SK-N-SH (cell line): ENCODE measurements at regions not wholly inside any gene's neighbourhood (a gene's known extent, or its start where the extent isn't known, plus 50 kb on each side); places are given as distances from the start of the nearest gene placed in this dataset.

Experiments used
- CTCF ChIA-PET: fragments of 300-600, 350-600 bp; formaldehyde crosslinking; extraction: SDS; loops from one replicate; lab custom pipeline; 2021; lab: Yijun Ruan, JAX
- POLR2A ChIA-PET: fragments of 350-600 bp; sonication (Branson Sonifier 250); formaldehyde crosslinking; extraction: SDS; loops from one replicate; lab custom pipeline; 2020; ENCODE audit warnings: antibody characterized with exemption, inconsistent platforms; lab: Yijun Ruan, JAX
- DNase-seq: peaks from one replicate; pipeline ENCODE4 v3.0.0; 2012
- H2AFZ ChIP-seq: fragments of 200-600 bp; sonication (generic); 2 replicates; pipeline ENCODE4 v1.8.1; 2016; ENCODE audit warnings: antibody characterized with exemption, mild to moderate bottlenecking, low read depth
- H3F3A ChIP-seq: fragments of 200-600 bp; sonication (generic); replicated peaks from 2 replicates; pipeline ENCODE3; 2016; ENCODE audit warnings: antibody characterized with exemption, mild to moderate bottlenecking; ENCODE audit not compliant: insufficient read depth
- H3K27ac ChIP-seq, 2 experiments: fragments of 200-500 bp in 1 of 2; fragments of 200-600 bp in 1 of 2; sonication (Bioruptor generic) in 1 of 2; sonication (generic), shearing (Covaris generic) in 1 of 2; 2 replicates each; pipeline versions ENCODE4 v1.5.1 to v1.6.1; 2014 to 2016; ENCODE audit warnings: low read depth in 2 of 2, inconsistent platforms in 1 of 2, low read length in 1 of 2, mild to moderate bottlenecking in 1 of 2, mixed read lengths in 1 of 2
- H3K27me3 ChIP-seq: fragments of 200-600 bp; sonication (generic), shearing (Covaris generic); 2 replicates; pipeline ENCODE4 v1.6.1; 2016; ENCODE audit warnings: mixed run types; ENCODE audit not compliant: insufficient read depth
- H3K36me3 ChIP-seq, 2 experiments: fragments of 200-500 bp in 1 of 2; fragments of 200-600 bp in 1 of 2; sonication (Bioruptor generic) in 1 of 2; sonication (generic) in 1 of 2; replicated peaks in 1 of 2; 2 replicates each; pipeline versions ENCODE3 to v1.5.1; 2014 to 2016; ENCODE audit warnings: low read length in 1 of 2, mild to moderate bottlenecking in 1 of 2; ENCODE audit not compliant: insufficient read depth in 2 of 2, control insufficient read depth in 1 of 2
- H3K4me1 ChIP-seq, 2 experiments: fragments of 200-500 bp in 1 of 2; fragments of 200-600 bp in 1 of 2; sonication (Bioruptor generic) in 1 of 2; sonication (generic), shearing (Covaris generic) in 1 of 2; 2 replicates each; pipeline versions ENCODE4 v1.5.1 to v1.6.1; 2014 to 2016; ENCODE audit warnings: low read depth in 1 of 2, low read length in 1 of 2, mixed run types in 1 of 2; ENCODE audit not compliant: insufficient read depth in 2 of 2, control insufficient read depth in 1 of 2
- H3K4me2 ChIP-seq: fragments of 200-600 bp; sonication (generic), shearing (Covaris generic); 2 replicates; pipeline ENCODE4 v1.6.1; 2017; ENCODE audit warnings: mixed run types
- H3K4me3 ChIP-seq, 2 experiments: fragments of 200-500 bp in 1 of 2; fragments of 200-600 bp in 1 of 2; sonication (Bioruptor generic) in 1 of 2; sonication (generic), shearing (Covaris generic) in 1 of 2; 2 replicates each; pipeline versions ENCODE4 v1.5.1 to v1.8.1; 2014 to 2016; ENCODE audit warnings: low read depth in 2 of 2, inconsistent platforms in 1 of 2, low read length in 1 of 2, mild to moderate bottlenecking in 1 of 2, mixed read lengths in 1 of 2, moderate library complexity in 1 of 2
- H3K79me2 ChIP-seq: fragments of 200-600 bp; sonication (generic); 2 replicates; pipeline ENCODE4 v1.8.1; 2017; ENCODE audit warnings: mild to moderate bottlenecking; ENCODE audit not compliant: insufficient read depth
- H3K9ac ChIP-seq: fragments of 200-600 bp; sonication (generic); 2 replicates; pipeline ENCODE4 v1.6.1; 2017; ENCODE audit warnings: mixed run types
- H3K9me2 ChIP-seq: fragments of 200-600 bp; sonication (generic); 2 replicates; pipeline ENCODE4 v1.6.1; 2017; ENCODE audit warnings: mixed run types
- H3K9me3 ChIP-seq: fragments of 200-600 bp; sonication (generic); 2 replicates; pipeline ENCODE4 v1.6.1; 2017; ENCODE audit warnings: mixed run types, mild to moderate bottlenecking, moderate library complexity
- H4K20me1 ChIP-seq: fragments of 200-600 bp; sonication (generic); 2 replicates; pipeline ENCODE4 v1.6.1; 2017; ENCODE audit warnings: mild to moderate bottlenecking, mixed run types; ENCODE audit not compliant: insufficient read depth
- ELF1 ChIP-seq: IDR thresholded peaks from 2 replicates; pipeline ENCODE4 v1.4.0; 2012
- EP300 ChIP-seq, 2 experiments: IDR thresholded peaks; 2 replicates each; pipeline versions ENCODE4 v1.4.0 to v1.6.1; 2012; ENCODE audit warnings: borderline replicate concordance in 1 of 2, low read depth in 1 of 2, low read length in 1 of 2
- EZH2phosphoT487 ChIP-seq: fragments of 200-600 bp; sonication (generic); IDR thresholded peaks from 2 replicates; pipeline ENCODE4 v1.6.1; 2017; ENCODE audit warnings: low read depth, mixed run types, mild to moderate bottlenecking, antibody characterized with exemption, moderate library complexity, borderline replicate concordance
- FOSL2 ChIP-seq: IDR thresholded peaks from 2 replicates; pipeline ENCODE4 v1.4.0; 2012; ENCODE audit warnings: low read depth, mild to moderate bottlenecking, moderate library complexity, borderline replicate concordance
- FOXM1 ChIP-seq: IDR thresholded peaks from 2 replicates; pipeline ENCODE4 v1.4.0; 2012; ENCODE audit warnings: low read depth, mild to moderate bottlenecking
- GABPA ChIP-seq: IDR thresholded peaks from 2 replicates; pipeline ENCODE4 v1.4.0; 2012; ENCODE audit warnings: low read depth, mild to moderate bottlenecking
- GATA2 ChIP-seq: sonication (generic); formaldehyde crosslinking; IDR thresholded peaks from 2 replicates; pipeline ENCODE4 v1.5.0; 2020; ENCODE audit warnings: mild to moderate bottlenecking, missing genetic modification reagents
- JUND ChIP-seq: IDR thresholded peaks from 2 replicates; pipeline ENCODE4 v1.4.0; 2012
- MAX ChIP-seq: IDR thresholded peaks from 2 replicates; pipeline ENCODE4 v1.4.0; 2012; ENCODE audit warnings: low read depth
- MXI1 ChIP-seq: IDR thresholded peaks from 2 replicates; pipeline ENCODE4 v1.6.1; 2012; ENCODE audit warnings: mild to moderate bottlenecking, low read depth, low read length, improper control_type of control experiment
- NFIC ChIP-seq: IDR thresholded peaks from 2 replicates; pipeline ENCODE4 v1.4.0; 2012; ENCODE audit warnings: borderline replicate concordance
- POLR2AphosphoS5 ChIP-seq: IDR thresholded peaks from 2 replicates; pipeline ENCODE4 v1.6.1; 2012; ENCODE audit warnings: low read depth, low read length
- RAD21 ChIP-seq: IDR thresholded peaks from 2 replicates; pipeline ENCODE4 v1.6.1; 2012; ENCODE audit warnings: mild to moderate bottlenecking, low read length
- TAF1 ChIP-seq: IDR thresholded peaks from 2 replicates; pipeline ENCODE4 v1.6.1; 2012; ENCODE audit warnings: low read depth, mild to moderate bottlenecking, low read length, moderate library complexity, borderline replicate concordance
- USF2 ChIP-seq: fragments of 150-350 bp; IDR thresholded peaks from 2 replicates; pipeline ENCODE4 v1.6.1; 2017; ENCODE audit warnings: antibody characterized with exemption, low read length, low read depth, borderline replicate concordance
- whole genome bisulfite sequencing: methylation state at CpG from one replicate; pipeline ENCODE4 v1.1.6; 2017; ENCODE audit warnings: low lambda C conversion rate; 5-methylcytosine and 5-hydroxymethylcytosine counted together
- TF ChIP-seq, protein P1 (sequence below): fragments of 200-600 bp; sonication (generic); IDR thresholded peaks from 2 replicates; pipeline ENCODE4 v1.6.1; 2017; ENCODE audit warnings: antibody characterized with exemption, mild to moderate bottlenecking, moderate library complexity
- TF ChIP-seq, protein P2 (sequence below): IDR thresholded peaks from 2 replicates; pipeline ENCODE4 v1.4.0; 2012; ENCODE audit warnings: low read depth, borderline replicate concordance
- TF ChIP-seq, protein P3 (sequence below): IDR thresholded peaks from 2 replicates; pipeline ENCODE4; 2012

DNA sequence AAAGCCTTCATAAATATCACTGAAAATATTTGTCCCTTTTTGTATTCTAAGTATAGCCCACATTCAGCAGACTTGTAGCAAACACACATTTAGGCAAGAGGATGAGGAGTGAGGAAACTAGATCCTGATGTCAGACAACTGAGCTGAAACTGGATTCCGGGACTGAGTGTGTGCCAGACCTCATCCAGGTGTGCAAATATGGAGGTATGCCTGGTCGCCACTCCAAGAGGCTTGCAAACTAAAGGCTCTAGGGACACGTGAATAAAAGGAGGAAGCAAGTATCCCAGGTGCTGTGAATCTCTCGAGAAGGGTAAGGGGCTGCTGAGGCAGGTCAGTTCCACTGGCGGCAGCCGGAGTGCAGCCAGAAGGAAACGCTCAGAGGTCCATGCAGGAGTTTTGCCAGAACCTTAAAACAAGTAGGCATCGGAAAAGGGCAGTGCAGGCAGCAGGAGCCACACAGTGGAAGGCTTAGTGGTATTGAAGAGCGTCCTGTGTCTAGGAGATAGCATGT, 77.4 kb upstream of the ALDH1B1 start:
- no peak for DNase-seq
- Histone ChIP-seq H3K4me3 (no peak overlapping the region), H3K9ac (no peak overlapping the region), H3K27me3 (no peaks in the 10 kb centered on the region; the same call in 1 of the 2 replicates), H3K79me2 (no peaks in the 10 kb centered on the region), H3K4me1 (peaks cover 0 to 44% of the 10 kb centered on the region in 2 experiments; a peak in 2 of 4 replicates), H3K27ac (no peak overlapping the region), H4K20me1 (no peaks in the 10 kb centered on the region), H3F3A (no peaks in the 10 kb centered on the region), H3K36me3 (no peaks in the 10 kb centered on the region), H3K4me2 (no peak overlapping the region), H3K9me2 (no peaks in the 10 kb centered on the region), H3K9me3 (no peaks in the 10 kb centered on the region), H2AFZ (no peak overlapping the region)
- TF ChIP-seq, protein P1, sequence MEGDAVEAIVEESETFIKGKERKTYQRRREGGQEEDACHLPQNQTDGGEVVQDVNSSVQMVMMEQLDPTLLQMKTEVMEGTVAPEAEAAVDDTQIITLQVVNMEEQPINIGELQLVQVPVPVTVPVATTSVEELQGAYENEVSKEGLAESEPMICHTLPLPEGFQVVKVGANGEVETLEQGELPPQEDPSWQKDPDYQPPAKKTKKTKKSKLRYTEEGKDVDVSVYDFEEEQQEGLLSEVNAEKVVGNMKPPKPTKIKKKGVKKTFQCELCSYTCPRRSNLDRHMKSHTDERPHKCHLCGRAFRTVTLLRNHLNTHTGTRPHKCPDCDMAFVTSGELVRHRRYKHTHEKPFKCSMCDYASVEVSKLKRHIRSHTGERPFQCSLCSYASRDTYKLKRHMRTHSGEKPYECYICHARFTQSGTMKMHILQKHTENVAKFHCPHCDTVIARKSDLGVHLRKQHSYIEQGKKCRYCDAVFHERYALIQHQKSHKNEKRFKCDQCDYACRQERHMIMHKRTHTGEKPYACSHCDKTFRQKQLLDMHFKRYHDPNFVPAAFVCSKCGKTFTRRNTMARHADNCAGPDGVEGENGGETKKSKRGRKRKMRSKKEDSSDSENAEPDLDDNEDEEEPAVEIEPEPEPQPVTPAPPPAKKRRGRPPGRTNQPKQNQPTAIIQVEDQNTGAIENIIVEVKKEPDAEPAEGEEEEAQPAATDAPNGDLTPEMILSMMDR: no peak
- TF ChIP-seq MAX: no peak
- TF ChIP-seq, protein P2, sequence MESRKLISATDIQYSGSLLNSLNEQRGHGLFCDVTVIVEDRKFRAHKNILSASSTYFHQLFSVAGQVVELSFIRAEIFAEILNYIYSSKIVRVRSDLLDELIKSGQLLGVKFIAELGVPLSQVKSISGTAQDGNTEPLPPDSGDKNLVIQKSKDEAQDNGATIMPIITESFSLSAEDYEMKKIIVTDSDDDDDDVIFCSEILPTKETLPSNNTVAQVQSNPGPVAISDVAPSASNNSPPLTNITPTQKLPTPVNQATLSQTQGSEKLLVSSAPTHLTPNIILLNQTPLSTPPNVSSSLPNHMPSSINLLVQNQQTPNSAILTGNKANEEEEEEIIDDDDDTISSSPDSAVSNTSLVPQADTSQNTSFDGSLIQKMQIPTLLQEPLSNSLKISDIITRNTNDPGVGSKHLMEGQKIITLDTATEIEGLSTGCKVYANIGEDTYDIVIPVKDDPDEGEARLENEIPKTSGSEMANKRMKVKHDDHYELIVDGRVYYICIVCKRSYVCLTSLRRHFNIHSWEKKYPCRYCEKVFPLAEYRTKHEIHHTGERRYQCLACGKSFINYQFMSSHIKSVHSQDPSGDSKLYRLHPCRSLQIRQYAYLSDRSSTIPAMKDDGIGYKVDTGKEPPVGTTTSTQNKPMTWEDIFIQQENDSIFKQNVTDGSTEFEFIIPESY: no peak
- TF ChIP-seq POLR2AphosphoS5: no peak
- no peak for TF ChIP-seq NFIC
- no peak for TF ChIP-seq FOXM1
- TF ChIP-seq, protein P3, sequence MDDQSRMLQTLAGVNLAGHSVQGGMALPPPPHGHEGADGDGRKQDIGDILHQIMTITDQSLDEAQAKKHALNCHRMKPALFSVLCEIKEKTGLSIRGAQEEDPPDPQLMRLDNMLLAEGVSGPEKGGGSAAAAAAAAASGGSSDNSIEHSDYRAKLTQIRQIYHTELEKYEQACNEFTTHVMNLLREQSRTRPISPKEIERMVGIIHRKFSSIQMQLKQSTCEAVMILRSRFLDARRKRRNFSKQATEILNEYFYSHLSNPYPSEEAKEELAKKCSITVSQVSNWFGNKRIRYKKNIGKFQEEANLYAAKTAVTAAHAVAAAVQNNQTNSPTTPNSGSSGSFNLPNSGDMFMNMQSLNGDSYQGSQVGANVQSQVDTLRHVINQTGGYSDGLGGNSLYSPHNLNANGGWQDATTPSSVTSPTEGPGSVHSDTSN: no peak
- no peak for TF ChIP-seq ELF1
- TF ChIP-seq EZH2phosphoT487: no peak
- TF ChIP-seq GABPA: no peak
- TF ChIP-seq MXI1: no peak
- no peak for TF ChIP-seq GATA2
- no peak for TF ChIP-seq RAD21
- WGBS: 69% methylated on average over 9 of the region's 9 CpGs
- CTCF ChIA-PET: no interaction called here
- POLR2A ChIA-PET: no interaction called here

DNA sequence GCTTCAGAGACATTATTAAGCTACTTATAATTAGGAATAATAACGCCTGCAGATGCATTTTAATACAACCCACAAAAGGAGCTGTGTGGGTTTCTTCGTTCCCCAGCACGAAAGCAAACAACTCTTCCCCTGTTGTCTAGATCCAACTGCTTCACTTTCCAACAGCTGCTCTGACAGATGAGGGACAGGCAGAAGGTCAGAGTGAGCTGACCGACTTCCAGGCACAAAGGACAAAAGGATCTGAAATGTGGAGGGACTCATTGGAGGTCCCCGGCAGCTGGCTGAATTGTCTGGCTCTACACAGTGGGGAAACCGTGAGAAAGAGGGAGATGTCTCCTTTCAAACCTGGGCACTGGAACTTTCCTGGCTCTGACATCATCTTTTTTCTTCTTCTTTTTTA, 79.1 kb upstream of the ALDH1B1 start:
- Histone ChIP-seq H3K79me2 (no peaks in the 10 kb centered on the region), H3F3A (no peaks in the 10 kb centered on the region), H3K9me3 (no peaks in the 10 kb centered on the region), H3K27me3 (no peaks in the 10 kb centered on the region; the same call in 1 of the 2 replicates), H2AFZ (no peak overlapping the region), H3K4me3 (no peak overlapping the region), H3K27ac (no peak overlapping the region), H3K9ac (no peak overlapping the region), H3K4me2 (no peak overlapping the region), H3K36me3 (no peaks in the 10 kb centered on the region), H3K9me2 (no peaks in the 10 kb centered on the region), H4K20me1 (no peaks in the 10 kb centered on the region), H3K4me1 (peaks cover 0 to 47% of the 10 kb centered on the region in 2 experiments; a peak in 2 of 4 replicates)
- ChIA-PET CTCF (interaction anchor here (1.0 to 1.4 kb wide), 2 partner anchors 21 to 86 kb away, joined by 4 to 6 read pairs; no protein-coding TSS in a partner anchor), POLR2A (no interaction called here)
- DNase-seq: no peak
- WGBS: 58% methylated on average over 6 of the region's 6 CpGs
- TF ChIP-seq GATA2 (no peak), GABPA (no peak), FOSL2 (no peak), RAD21 (no peak), USF2 (no peak), JUND (no peak), EP300 (IDR thresholded peaks at IDR 0.05; ENCODE audit: borderline replicate concordance in 1 of 2, low read depth in 1 of 2, low read length in 1 of 2) (no peak), TAF1 (no peak)
- TF ChIP-seq, protein P3: no peak
